Liver (tissue), 8 donors: ENCODE measurements at regions not wholly inside any gene's neighbourhood (a gene's known extent, or its start where the extent isn't known, plus 50 kb on each side); places are given as distances from the start of the nearest gene placed in this dataset.
A peak's percentile ranks its signal among the peaks of the same experiment; 100 is the strongest.

Experiments
- DNase-seq: peaks from one replicate; pipeline ENCODE4 v3.0.0-alpha.2; 2017; ENCODE audit warnings: low spot score
- H3K27ac ChIP-seq, 2 donors: one replicate each; pipeline ENCODE4 v1.7.0; 2013; ENCODE audit warnings: inconsistent platforms in 2 of 2, low read length in 2 of 2, control low read depth in 1 of 2, low read depth in 1 of 2, mild to moderate bottlenecking in 1 of 2
- H3K27me3 ChIP-seq, 4 donors: one replicate each; pipeline versions ENCODE4 v1.6.1 to v1.7.0; 2013; ENCODE audit warnings: low read length in 3 of 4, inconsistent platforms in 1 of 4, mild to moderate bottlenecking in 1 of 4, moderate library complexity in 1 of 4; ENCODE audit not compliant: control insufficient read depth in 4 of 4, insufficient read depth in 4 of 4
- H3K36me3 ChIP-seq, 4 donors: one replicate each; pipeline versions ENCODE4 v1.6.1 to v1.7.0; 2013; ENCODE audit warnings: low read length in 3 of 4, mild to moderate bottlenecking in 3 of 4, low read depth in 1 of 4, moderate library complexity in 1 of 4; ENCODE audit not compliant: control insufficient read depth in 4 of 4, insufficient read depth in 3 of 4
- H3K4me1 ChIP-seq, 4 donors: one replicate each; pipeline versions ENCODE4 v1.6.1 to v1.7.0; 2013; ENCODE audit warnings: low read length in 3 of 4, mild to moderate bottlenecking in 3 of 4, moderate library complexity in 1 of 4; ENCODE audit not compliant: control insufficient read depth in 4 of 4, insufficient read depth in 4 of 4
- H3K4me3 ChIP-seq, 3 donors: one replicate each; pipeline versions ENCODE4 v1.6.1 to v1.7.0; 2013; ENCODE audit warnings: low read length in 3 of 3, control low read depth in 1 of 3, low read depth in 1 of 3, mild to moderate bottlenecking in 1 of 3
- H3K9ac ChIP-seq, 2 donors: one replicate each; pipeline ENCODE4 v1.7.0; 2013; ENCODE audit warnings: low read length in 2 of 2, mild to moderate bottlenecking in 2 of 2, moderate library complexity in 2 of 2, control low read depth in 1 of 2, low read depth in 1 of 2
- H3K9me3 ChIP-seq, 4 donors: one replicate each; pipeline versions ENCODE4 v1.6.1 to v1.7.0; 2013; ENCODE audit warnings: low read length in 3 of 4; ENCODE audit not compliant: control insufficient read depth in 4 of 4
- EGR1 ChIP-seq, 2 donors: IDR thresholded peaks; 2 replicates each; pipeline ENCODE4 v1.6.1; 2016 to 2018; ENCODE audit warnings: antibody characterized with exemption in 2 of 2, low read depth in 2 of 2
- FOXA2 ChIP-seq: IDR thresholded peaks from 2 replicates; pipeline ENCODE4 v1.6.1; 2016; ENCODE audit warnings: antibody characterized with exemption
- HNF4A ChIP-seq, 2 donors: conservative IDR thresholded peaks; 2 replicates each; pipeline ENCODE4 v1.6.1; 2016; ENCODE audit warnings: antibody characterized with exemption in 2 of 2, mild to moderate bottlenecking in 2 of 2
- JUND ChIP-seq, 2 donors: IDR thresholded peaks; 2 replicates each; pipeline ENCODE4 v1.6.1; 2016; ENCODE audit warnings: antibody characterized with exemption in 2 of 2
- NR2F2 ChIP-seq: IDR thresholded peaks from 2 replicates; pipeline ENCODE4 v1.6.1; 2016; ENCODE audit warnings: antibody characterized with exemption
- RAD21 ChIP-seq, 2 donors: IDR thresholded peaks; 2 replicates each; pipeline ENCODE4 v1.6.1; 2016; ENCODE audit warnings: antibody characterized with exemption in 2 of 2, mild to moderate bottlenecking in 2 of 2
- WGBS: extraction: QIAGEN DNeasy Blood & Tissue Kit; methylation state at CpG from one replicate; pipeline ENCODE4 v1.1.7; 2013; 5-methylcytosine and 5-hydroxymethylcytosine counted together
- TF ChIP-seq, protein P1 (sequence below): IDR thresholded peaks from 2 replicates; pipeline ENCODE4 v1.6.1; 2016; ENCODE audit warnings: antibody characterized with exemption
- TF ChIP-seq, protein P2 (sequence below): IDR thresholded peaks from 2 replicates; pipeline ENCODE4 v1.6.1; 2016; ENCODE audit warnings: antibody characterized with exemption
- TF ChIP-seq, protein P3 (sequence below): fragments of 150-350 bp; IDR thresholded peaks from 2 replicates; pipeline ENCODE4 v1.5.1; 2017; ENCODE audit warnings: improper control_type of control experiment, low read depth, low read length; ENCODE audit not compliant: missing input control
- TF ChIP-seq, protein P4 (sequence below): IDR thresholded peaks from 2 replicates; pipeline ENCODE4 v1.6.1; 2016; ENCODE audit warnings: antibody characterized with exemption, mild to moderate bottlenecking
- TF ChIP-seq, protein P5 (sequence below): IDR thresholded peaks from 2 replicates; pipeline ENCODE4 v1.6.1; 2016; ENCODE audit warnings: antibody characterized with exemption
- donor health status: healthy.
- donor health status: healthy.
- donor health status: healthy.
- donor health status: healthy.
- donor health status: healthy.

DNA sequence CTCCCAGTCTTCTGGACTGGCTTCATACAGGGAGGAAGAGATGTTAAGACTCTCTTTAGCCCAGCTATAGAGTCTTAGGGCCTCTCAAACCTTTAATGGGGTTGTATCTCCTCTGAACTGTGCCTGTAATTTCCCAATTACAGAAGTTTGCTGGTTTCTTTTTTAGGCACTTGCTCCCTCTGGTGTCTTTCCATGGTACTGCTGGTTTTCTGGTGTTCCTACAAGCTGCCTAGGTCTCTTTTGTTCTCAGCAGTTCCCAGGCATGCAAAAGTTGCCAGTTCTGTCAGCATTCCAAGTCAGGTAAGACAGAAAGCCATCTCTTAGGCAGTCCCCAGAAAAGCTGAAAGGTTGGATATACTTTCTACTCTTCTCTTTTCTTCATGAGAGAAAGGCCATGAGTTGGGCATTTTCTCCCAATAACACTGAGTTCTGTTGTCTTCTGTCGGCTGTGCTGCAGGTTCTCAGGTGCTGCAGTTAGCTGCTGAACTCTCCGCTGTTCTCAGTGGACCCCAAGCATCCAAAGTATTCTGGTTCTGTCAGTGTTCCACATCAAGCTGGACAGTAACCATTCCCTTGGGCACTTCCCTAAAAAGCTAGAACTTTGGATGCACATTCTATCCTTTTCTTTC lies 54.4 kb upstream of the EHHADH start:
- Histone ChIP-seq H3K4me3 (no peak overlapping the region), H3K4me1 (peaks cover 0 to 15% (median 7%) of the 10 kb centered on the region in 4 donors), H3K9me3 (no peaks in the 10 kb centered on the region), H3K36me3 (no peaks in the 10 kb centered on the region), H3K9ac (no peak overlapping the region), H3K27me3 (no peaks in the 10 kb centered on the region), H3K27ac (no peak overlapping the region)
- peak; percentile 66 for DNase-seq
- 93% methylated on average over 2 of the region's 2 CpGs for WGBS
- no peak for TF ChIP-seq EGR1 (IDR thresholded peaks at IDR 0.05; ENCODE audit: low read depth in 2 of 2)
- no peak for TF ChIP-seq JUND (IDR thresholded peaks at IDR 0.05)
- TF ChIP-seq, protein P1, sequence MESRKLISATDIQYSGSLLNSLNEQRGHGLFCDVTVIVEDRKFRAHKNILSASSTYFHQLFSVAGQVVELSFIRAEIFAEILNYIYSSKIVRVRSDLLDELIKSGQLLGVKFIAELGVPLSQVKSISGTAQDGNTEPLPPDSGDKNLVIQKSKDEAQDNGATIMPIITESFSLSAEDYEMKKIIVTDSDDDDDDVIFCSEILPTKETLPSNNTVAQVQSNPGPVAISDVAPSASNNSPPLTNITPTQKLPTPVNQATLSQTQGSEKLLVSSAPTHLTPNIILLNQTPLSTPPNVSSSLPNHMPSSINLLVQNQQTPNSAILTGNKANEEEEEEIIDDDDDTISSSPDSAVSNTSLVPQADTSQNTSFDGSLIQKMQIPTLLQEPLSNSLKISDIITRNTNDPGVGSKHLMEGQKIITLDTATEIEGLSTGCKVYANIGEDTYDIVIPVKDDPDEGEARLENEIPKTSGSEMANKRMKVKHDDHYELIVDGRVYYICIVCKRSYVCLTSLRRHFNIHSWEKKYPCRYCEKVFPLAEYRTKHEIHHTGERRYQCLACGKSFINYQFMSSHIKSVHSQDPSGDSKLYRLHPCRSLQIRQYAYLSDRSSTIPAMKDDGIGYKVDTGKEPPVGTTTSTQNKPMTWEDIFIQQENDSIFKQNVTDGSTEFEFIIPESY, result no peak
- peak in 1 of 2 donors; percentile 8 for TF ChIP-seq HNF4A (conservative IDR thresholded peaks at IDR 0.05)
- TF ChIP-seq RAD21 (IDR thresholded peaks at IDR 0.05), result peak; percentile 84 to 91
- TF ChIP-seq, protein P2, sequence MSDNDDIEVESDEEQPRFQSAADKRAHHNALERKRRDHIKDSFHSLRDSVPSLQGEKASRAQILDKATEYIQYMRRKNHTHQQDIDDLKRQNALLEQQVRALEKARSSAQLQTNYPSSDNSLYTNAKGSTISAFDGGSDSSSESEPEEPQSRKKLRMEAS, result no peak
- TF ChIP-seq, protein P3, sequence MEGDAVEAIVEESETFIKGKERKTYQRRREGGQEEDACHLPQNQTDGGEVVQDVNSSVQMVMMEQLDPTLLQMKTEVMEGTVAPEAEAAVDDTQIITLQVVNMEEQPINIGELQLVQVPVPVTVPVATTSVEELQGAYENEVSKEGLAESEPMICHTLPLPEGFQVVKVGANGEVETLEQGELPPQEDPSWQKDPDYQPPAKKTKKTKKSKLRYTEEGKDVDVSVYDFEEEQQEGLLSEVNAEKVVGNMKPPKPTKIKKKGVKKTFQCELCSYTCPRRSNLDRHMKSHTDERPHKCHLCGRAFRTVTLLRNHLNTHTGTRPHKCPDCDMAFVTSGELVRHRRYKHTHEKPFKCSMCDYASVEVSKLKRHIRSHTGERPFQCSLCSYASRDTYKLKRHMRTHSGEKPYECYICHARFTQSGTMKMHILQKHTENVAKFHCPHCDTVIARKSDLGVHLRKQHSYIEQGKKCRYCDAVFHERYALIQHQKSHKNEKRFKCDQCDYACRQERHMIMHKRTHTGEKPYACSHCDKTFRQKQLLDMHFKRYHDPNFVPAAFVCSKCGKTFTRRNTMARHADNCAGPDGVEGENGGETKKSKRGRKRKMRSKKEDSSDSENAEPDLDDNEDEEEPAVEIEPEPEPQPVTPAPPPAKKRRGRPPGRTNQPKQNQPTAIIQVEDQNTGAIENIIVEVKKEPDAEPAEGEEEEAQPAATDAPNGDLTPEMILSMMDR, result peak; percentile 84
- TF ChIP-seq, protein P4, sequence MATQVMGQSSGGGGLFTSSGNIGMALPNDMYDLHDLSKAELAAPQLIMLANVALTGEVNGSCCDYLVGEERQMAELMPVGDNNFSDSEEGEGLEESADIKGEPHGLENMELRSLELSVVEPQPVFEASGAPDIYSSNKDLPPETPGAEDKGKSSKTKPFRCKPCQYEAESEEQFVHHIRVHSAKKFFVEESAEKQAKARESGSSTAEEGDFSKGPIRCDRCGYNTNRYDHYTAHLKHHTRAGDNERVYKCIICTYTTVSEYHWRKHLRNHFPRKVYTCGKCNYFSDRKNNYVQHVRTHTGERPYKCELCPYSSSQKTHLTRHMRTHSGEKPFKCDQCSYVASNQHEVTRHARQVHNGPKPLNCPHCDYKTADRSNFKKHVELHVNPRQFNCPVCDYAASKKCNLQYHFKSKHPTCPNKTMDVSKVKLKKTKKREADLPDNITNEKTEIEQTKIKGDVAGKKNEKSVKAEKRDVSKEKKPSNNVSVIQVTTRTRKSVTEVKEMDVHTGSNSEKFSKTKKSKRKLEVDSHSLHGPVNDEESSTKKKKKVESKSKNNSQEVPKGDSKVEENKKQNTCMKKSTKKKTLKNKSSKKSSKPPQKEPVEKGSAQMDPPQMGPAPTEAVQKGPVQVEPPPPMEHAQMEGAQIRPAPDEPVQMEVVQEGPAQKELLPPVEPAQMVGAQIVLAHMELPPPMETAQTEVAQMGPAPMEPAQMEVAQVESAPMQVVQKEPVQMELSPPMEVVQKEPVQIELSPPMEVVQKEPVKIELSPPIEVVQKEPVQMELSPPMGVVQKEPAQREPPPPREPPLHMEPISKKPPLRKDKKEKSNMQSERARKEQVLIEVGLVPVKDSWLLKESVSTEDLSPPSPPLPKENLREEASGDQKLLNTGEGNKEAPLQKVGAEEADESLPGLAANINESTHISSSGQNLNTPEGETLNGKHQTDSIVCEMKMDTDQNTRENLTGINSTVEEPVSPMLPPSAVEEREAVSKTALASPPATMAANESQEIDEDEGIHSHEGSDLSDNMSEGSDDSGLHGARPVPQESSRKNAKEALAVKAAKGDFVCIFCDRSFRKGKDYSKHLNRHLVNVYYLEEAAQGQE, result no peak

DNA sequence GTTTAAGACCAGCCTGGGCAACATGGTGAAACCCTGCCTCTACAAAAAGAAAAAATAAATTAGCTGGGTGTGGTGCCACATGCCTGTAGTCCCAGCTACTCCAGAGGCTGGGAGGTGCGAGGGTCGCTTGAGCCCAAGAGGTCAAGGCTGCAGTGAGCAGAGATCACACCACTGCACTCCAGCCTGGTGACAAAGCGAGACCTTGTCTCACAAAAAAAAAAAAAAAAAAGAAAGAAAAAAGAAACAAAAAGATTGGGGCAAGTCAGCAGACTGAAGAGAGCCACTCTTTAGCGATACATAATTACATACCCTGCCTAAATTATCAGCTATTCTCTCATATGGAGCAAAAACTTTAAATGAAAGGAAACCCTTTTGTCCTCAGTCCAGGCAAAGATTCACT lies 53.6 kb upstream of the MAP3K13 start:
- Histone ChIP-seq H3K27me3 (no peaks in the 10 kb centered on the region), H3K36me3 (no peaks in the 10 kb centered on the region), H3K4me1 (peaks cover 2 to 25% (median 12%) of the 10 kb centered on the region in 4 donors), H3K9me3 (no peaks in the 10 kb centered on the region), H3K4me3 (no peak overlapping the region), H3K9ac (no peak overlapping the region), H3K27ac (no peak overlapping the region)
- TF ChIP-seq EGR1 (IDR thresholded peaks at IDR 0.05; ENCODE audit: low read depth in 2 of 2) (no peak), FOXA2 (no peak), JUND (IDR thresholded peaks at IDR 0.05) (no peak), NR2F2 (no peak)
- TF ChIP-seq, protein P5, sequence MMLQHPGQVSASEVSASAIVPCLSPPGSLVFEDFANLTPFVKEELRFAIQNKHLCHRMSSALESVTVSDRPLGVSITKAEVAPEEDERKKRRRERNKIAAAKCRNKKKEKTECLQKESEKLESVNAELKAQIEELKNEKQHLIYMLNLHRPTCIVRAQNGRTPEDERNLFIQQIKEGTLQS, result no peak
- TF ChIP-seq, protein P4, result no peak
- TF ChIP-seq, protein P2, result no peak
- WGBS, result 58% methylated on average over 4 of the region's 4 CpGs
- no peak for DNase-seq
